HUES6 (cell line): ENCODE measurements at regions not wholly inside any gene's neighbourhood (a gene's known extent, or its start where the extent isn't known, plus 50 kb on each side); places are given as distances from the start of the nearest gene placed in this dataset.

Experiments
- H3K27ac ChIP-seq: 2 replicates; pipeline ENCODE4 v1.7.0; 2013; ENCODE audit warnings: low read depth, mild to moderate bottlenecking, low read length, inconsistent platforms
- H3K27me3 ChIP-seq: 2 replicates; pipeline ENCODE4 v1.6.1; 2013; ENCODE audit warnings: low read length; ENCODE audit not compliant: control insufficient read depth, insufficient read depth
- H3K36me3 ChIP-seq: 2 replicates; pipeline ENCODE4 v1.6.1; 2013; ENCODE audit warnings: low read length; ENCODE audit not compliant: control insufficient read depth, insufficient read depth
- H3K4me1 ChIP-seq: 2 replicates; pipeline ENCODE4 v1.6.1; 2013; ENCODE audit warnings: low read length; ENCODE audit not compliant: control insufficient read depth, insufficient read depth
- H3K4me3 ChIP-seq: 2 replicates; pipeline ENCODE4 v1.5.1; 2013; ENCODE audit warnings: low read depth, low read length
- H3K9ac ChIP-seq: one replicate; pipeline ENCODE4 v1.6.1; 2013; ENCODE audit warnings: mild to moderate bottlenecking, low read length
- H3K9me3 ChIP-seq: 2 replicates; pipeline ENCODE4 v1.6.1; 2013; ENCODE audit warnings: low read depth, low read length; ENCODE audit not compliant: control insufficient read depth, insufficient read depth

DNA sequence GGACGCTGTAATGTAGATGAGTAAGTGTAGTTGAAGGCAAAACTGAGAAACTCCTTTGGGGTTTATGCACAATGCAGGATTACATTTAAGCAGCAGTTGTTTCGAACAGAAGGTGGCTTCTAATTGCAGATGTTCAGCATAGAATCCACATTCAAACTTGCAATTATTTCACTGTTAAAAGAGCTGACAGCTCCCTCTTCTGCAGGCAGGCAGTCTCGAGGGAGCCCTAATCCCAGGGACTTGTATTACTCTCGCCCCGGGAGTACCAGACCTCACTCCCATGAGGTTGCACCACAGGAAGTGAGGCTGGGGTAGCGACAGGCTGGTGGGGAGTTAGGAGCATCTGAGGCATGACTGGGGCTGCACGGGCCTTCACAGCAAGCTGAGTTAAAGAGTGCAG lies 484.3 kb upstream of the EEF2KMT start:
- H3K4me3 ChIP-seq = no peak overlapping the region
- H3K9me3 ChIP-seq = no peaks in the 10 kb centered on the region
- H3K36me3 ChIP-seq = no peaks in the 10 kb centered on the region
- H3K27me3 ChIP-seq = no peaks in the 10 kb centered on the region
- peaks cover 5% of the 10 kb centered on the region; the same call in 1 of the 2 replicates for H3K4me1 ChIP-seq
- H3K9ac ChIP-seq = no peak overlapping the region
- H3K27ac ChIP-seq = no peak overlapping the region

GRCh38 chr16:5581428-5581827 lies 483.8 kb upstream of the EEF2KMT start:
- Histone ChIP-seq H3K9me3 (no peaks in the 10 kb centered on the region), H3K27me3 (no peaks in the 10 kb centered on the region), H3K36me3 (no peaks in the 10 kb centered on the region), H3K27ac (no peak overlapping the region), H3K4me3 (no peak overlapping the region), H3K4me1 (peaks cover 5% of the 10 kb centered on the region; the same call in 1 of the 2 replicates), H3K9ac (no peak overlapping the region)

DNA sequence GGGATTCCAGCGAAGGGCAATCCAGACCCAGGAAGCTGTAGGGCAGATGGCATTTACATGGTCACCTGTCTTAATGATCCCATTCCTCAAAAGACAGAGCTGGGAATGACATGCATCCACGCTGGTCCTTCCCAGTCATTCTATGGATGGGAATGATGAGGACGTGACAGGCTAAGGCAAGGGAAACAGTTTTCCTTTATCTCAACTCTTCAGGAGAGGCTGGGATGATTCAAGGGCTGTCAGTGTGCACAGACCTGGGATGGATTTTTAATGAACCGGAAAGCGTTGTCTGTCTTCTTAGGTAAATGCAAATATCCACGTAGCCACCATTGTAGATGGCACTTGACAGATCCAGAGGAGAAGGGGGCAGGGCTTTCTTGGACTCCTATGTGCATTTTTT lies 483.2 kb upstream of the EEF2KMT start:
- no peaks in the 10 kb centered on the region for H3K27me3 ChIP-seq
- peaks cover 5% of the 10 kb centered on the region; the same call in 1 of the 2 replicates for H3K4me1 ChIP-seq
- H3K36me3 ChIP-seq = no peaks in the 10 kb centered on the region
- H3K27ac ChIP-seq = no peak overlapping the region
- H3K9ac ChIP-seq = no peak overlapping the region
- H3K4me3 ChIP-seq = no peak overlapping the region
- H3K9me3 ChIP-seq = no peaks in the 10 kb centered on the region

- Histone ChIP-seq H3K4me1 (peaks cover 5% of the 10 kb centered on the region; the same call in 1 of the 2 replicates), H3K9ac (no peak overlapping the region), H3K27ac (no peak overlapping the region), H3K9me3 (no peaks in the 10 kb centered on the region), H3K36me3 (no peaks in the 10 kb centered on the region), H3K27me3 (no peaks in the 10 kb centered on the region; the same call in 1 of the 2 replicates), H3K4me3 (no peak overlapping the region)
These were observed 482.7 kb upstream of the EEF2KMT start for GRCh38 chr16:5580296-5580695.

DNA sequence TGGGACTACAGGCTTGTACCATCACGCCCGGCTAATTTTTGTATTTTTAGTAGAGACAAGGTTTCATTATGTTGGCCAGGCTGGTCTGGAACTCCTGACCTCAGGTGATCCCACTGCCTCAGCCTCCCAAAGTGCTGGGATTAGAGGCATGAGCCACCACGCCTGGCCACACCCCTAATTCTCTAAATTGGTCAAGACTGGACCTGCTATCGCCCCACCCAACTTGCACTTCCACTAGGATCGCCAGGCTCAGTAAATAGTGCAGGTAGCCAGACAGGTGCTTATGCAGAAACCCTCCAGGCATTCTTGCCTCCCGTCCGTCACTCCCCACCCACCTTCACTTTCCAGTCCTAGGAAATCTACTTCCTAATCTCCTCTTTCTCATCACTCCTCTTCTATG lies 481.4 kb upstream of the EEF2KMT start:
- no peak overlapping the region for H3K9ac ChIP-seq
- H3K27me3 ChIP-seq = no peaks in the 10 kb centered on the region; the same call in 1 of the 2 replicates
- H3K9me3 ChIP-seq = no peaks in the 10 kb centered on the region
- H3K36me3 ChIP-seq = no peaks in the 10 kb centered on the region
- H3K4me3 ChIP-seq = no peak overlapping the region
- H3K27ac ChIP-seq = no peak overlapping the region
- H3K4me1 ChIP-seq = peaks cover 5% of the 10 kb centered on the region; the same call in 1 of the 2 replicates

GRCh38 chr16:5577463-5577862 lies 479.9 kb upstream of the EEF2KMT start:
- Histone ChIP-seq H3K9me3 (no peaks in the 10 kb centered on the region), H3K4me3 (no peak overlapping the region), H3K4me1 (peaks cover 5% of the 10 kb centered on the region; the same call in 1 of the 2 replicates), H3K9ac (no peak overlapping the region), H3K27ac (no peak overlapping the region), H3K36me3 (no peaks in the 10 kb centered on the region), H3K27me3 (no peaks in the 10 kb centered on the region; the same call in 1 of the 2 replicates)

DNA sequence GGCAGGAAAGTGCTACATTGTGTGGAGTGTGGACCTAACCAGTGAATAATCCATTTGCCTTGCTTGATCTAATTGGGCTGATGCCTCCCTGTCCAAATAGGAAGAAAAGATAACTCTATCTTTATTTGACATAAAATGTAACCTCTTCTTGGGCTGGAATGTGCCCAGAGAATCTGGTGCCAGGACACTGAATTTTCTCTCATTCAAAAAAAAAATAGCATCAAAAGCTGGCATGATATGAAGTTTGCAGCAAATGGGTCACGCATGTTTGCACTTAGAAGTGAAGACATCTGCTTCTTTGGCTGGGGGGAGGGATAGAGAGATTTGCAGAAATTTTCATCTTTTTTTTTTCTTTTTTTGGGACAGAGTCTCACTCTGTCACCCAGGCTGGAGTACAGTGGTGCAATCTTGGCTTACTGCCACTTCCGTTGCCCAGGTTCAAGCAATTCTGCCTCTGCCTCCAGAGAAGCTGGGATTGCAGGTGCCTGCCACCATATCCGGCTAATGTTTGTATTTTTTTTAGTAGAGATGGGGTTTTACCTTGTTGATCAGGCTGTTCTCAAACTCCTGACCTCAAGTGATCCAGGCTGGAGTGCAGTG lies 478.2 kb upstream of the EEF2KMT start:
- Histone ChIP-seq H3K4me3 (no peak overlapping the region), H3K27ac (no peak overlapping the region)

DNA sequence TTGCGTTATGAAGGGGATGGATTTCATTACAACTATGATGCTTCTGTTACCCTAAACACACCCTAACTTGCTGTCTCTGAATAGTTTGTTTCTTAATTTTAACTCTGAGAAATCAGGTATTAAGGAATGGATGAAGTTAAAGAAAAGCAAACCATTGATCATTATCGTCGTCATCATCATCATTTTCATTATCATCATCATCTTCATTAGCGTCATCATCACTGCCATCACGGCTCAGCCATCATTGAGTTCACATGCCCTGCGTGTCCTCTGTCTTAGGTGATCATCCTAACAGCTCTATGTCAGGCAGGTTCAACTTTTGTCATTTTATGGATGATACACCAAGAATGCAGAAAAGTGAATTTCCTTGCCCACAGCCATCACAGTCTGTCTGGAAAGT lies 477.5 kb upstream of the EEF2KMT start:
- Histone ChIP-seq H3K27ac (no peak overlapping the region), H3K4me1 (no peaks in the 10 kb centered on the region), H3K27me3 (no peaks in the 10 kb centered on the region; the same call in 1 of the 2 replicates), H3K36me3 (no peaks in the 10 kb centered on the region), H3K9me3 (no peaks in the 10 kb centered on the region), H3K9ac (no peak overlapping the region), H3K4me3 (no peak overlapping the region)

More for the DNA sequence above, 478.2 kb upstream of the EEF2KMT start:
- no peaks in the 10 kb centered on the region; the same call in 1 of the 2 replicates for H3K27me3 ChIP-seq
- H3K36me3 ChIP-seq = no peaks in the 10 kb centered on the region
- no peak overlapping the region for H3K9ac ChIP-seq
- H3K4me1 ChIP-seq = no peaks in the 10 kb centered on the region
- no peaks in the 10 kb centered on the region for H3K9me3 ChIP-seq

DNA sequence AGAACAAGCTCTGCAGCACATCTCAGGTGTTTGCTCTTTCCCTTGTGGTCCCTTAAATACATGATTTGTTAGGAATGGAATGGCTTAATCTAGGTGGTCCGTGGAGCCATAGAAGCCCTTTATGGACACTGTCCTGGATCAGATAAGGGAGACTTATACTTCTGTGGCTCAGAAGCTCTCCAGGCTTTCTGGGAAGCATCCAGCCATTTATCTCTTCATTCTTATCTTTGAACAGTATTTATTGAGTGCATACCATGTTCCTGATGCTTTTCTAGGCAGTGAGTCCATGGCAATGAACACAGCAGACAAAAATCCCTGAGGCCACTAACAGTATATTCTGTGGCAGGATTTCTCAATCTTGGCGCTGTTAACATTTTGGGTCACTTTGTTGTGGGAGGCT lies 474.5 kb upstream of the EEF2KMT start:
- H3K9me3 ChIP-seq = no peaks in the 10 kb centered on the region
- no peak overlapping the region for H3K4me3 ChIP-seq
- H3K4me1 ChIP-seq = no peaks in the 10 kb centered on the region
- no peaks in the 10 kb centered on the region for H3K36me3 ChIP-seq
- H3K27me3 ChIP-seq = no peaks in the 10 kb centered on the region; the same call in 1 of the 2 replicates
- no peak overlapping the region for H3K9ac ChIP-seq
- H3K27ac ChIP-seq = no peak overlapping the region

- H3K4me3 ChIP-seq = no peak overlapping the region
- no peak overlapping the region for H3K9ac ChIP-seq
- H3K27ac ChIP-seq = no peak overlapping the region
- H3K27me3 ChIP-seq = no peaks in the 10 kb centered on the region; the same call in 1 of the 2 replicates
- H3K36me3 ChIP-seq = no peaks in the 10 kb centered on the region
- H3K9me3 ChIP-seq = no peaks in the 10 kb centered on the region
- H3K4me1 ChIP-seq = no peaks in the 10 kb centered on the region
These were observed 473.9 kb upstream of the EEF2KMT start for GRCh38 chr16:5571446-5571845.

DNA sequence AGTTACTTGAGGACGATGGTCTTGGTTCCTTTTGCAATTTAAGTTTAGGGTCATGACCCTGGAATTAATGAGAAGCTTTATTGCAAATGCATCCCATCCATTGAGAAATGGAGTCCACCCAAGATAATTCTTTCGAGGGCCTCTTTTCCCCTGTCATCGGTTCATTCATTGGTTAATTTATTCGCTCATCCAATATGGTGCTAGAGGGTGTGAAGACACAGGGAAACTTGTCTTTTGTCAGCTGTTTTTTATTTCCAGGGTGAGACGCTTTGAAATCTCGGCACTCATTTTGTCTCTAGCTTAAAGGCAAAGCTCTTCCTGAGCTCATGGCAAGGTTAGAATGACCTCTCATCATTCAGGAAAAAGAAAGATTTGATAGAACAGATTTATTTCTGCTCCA lies 464.2 kb upstream of the EEF2KMT start:
- Histone ChIP-seq H3K4me1 (no peaks in the 10 kb centered on the region), H3K9me3 (no peaks in the 10 kb centered on the region), H3K36me3 (no peaks in the 10 kb centered on the region), H3K27me3 (0 out of 2 replicates have a peak, but pooled peaks cover 2% of the 10 kb centered on the region), H3K4me3 (no peak overlapping the region), H3K27ac (no peak overlapping the region), H3K9ac (no peak overlapping the region)
